Right lobe of liver (tissue), 6 donors: ENCODE measurements at regions not wholly inside any gene's neighbourhood (a gene's known extent, or its start where the extent isn't known, plus 50 kb on each side); places are given as distances from the start of the nearest gene placed in this dataset.

ENCODE experiments used
- ATAC-seq, 4 donors: fragments of 200-7000 bp; cut with Tn5 transposase; one replicate each; pipeline ENCODE4 v1.9.1; 2020; ENCODE audit warnings: mild to moderate bottlenecking in 4 of 4, moderate library complexity in 4 of 4
- DNase-seq, 3 donors: peaks; one replicate each; pipeline ENCODE4 v3.0.0-alpha.2; 2020
- H3K27ac ChIP-seq, 3 donors: fragments of 200-600 bp; one replicate each; pipeline ENCODE4 v1.8.0; 2022
- H3K27me3 ChIP-seq, 2 donors: fragments of 200-600 bp; one replicate each; pipeline ENCODE4 v1.8.0; 2022
- H3K36me3 ChIP-seq, 4 donors: fragments of 200-600 bp; sonication (generic) in 1 of 4; one replicate each; pipeline versions ENCODE4 v1.5.1 to v1.8.0; 2017 to 2022; ENCODE audit warnings: control low read depth in 1 of 4
- H3K4me1 ChIP-seq, 4 donors: fragments of 200-600 bp; sonication (generic) in 1 of 4; one replicate each; pipeline versions ENCODE4 v1.5.1 to v1.8.0; 2017 to 2022; ENCODE audit warnings: control low read depth in 1 of 4
- H3K4me3 ChIP-seq, 3 donors: fragments of 200-600 bp; one replicate each; pipeline ENCODE4 v1.8.0; 2022
- H3K9me3 ChIP-seq, 4 donors: fragments of 200-600 bp; sonication (generic) in 1 of 4; one replicate each; pipeline versions ENCODE4 v1.5.1 to v1.8.0; 2017 to 2022; ENCODE audit warnings: control low read depth in 1 of 4
- POLR2A ChIP-seq: fragments of 450-650 bp; IDR thresholded peaks from one replicate; pipeline ENCODE4 v1.6.1; 2017; ENCODE audit warnings: antibody characterized with exemption, mild to moderate bottlenecking
- WGBS: methylation state at CpG from one replicate; pipeline ENCODE4 v1.1.6; 2018; ENCODE audit warnings: low coverage, low lambda C conversion rate; ENCODE audit not compliant: insufficient coverage; ENCODE audit errors: missing lambda C conversion rate; 5-methylcytosine and 5-hydroxymethylcytosine counted together
- intact Hi-C, 2 donors: fragments of 100-400 bp; cut with DNase I; formaldehyde crosslinking; loops; one replicate each; pipeline versions ENCODE4 v1.11.2 to v1.14.1; 2022
- small RNA-seq, 2 experiments: library from RNA; depleted of rRNA; stranded (forward); fragments of <200 nt; gene quantifications; one replicate each; pipeline ENCODE3, GENCODE V24; 2016
- TF ChIP-seq, protein P1 (sequence below), 4 donors: fragments of 200-600 bp in 3 of 4; fragments of 450-650 bp in 1 of 4; IDR thresholded peaks; one replicate each; pipeline versions ENCODE4 v1.5.1 to v1.8.0; 2016 to 2022; ENCODE audit warnings: antibody characterized with exemption in 4 of 4, mild to moderate bottlenecking in 2 of 4
- donor health status: DM: no; HTN: yes; CAD: no.
- donor health status: DM: no; HTN: no; CAD: no.
- donor health status: DM: no; HTN: no; CAD: no.
- donor health status: DM: no; HTN: yes; CAD: no.
- donor health status: DM: no; HTN: yes; CAD: no.

DNA sequence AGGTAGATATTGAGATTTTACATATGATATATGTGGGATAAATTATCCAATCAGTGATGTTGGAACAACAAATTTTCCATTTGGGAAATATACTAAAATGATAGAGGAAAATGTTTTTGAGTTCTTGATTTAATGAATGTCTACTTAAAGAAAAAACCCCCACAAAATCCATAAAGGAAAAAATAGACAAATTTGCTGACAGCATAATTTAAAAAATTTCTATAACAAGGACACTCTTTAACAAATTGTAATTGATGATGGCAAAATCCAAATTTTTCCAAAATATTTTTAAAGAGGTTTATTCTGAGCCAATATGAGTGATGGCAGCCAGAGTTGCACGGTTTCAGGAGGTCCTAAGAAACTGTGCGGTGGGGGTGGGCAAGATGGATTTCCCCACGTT is 51.9 kb upstream of the RHOU start:
- Histone ChIP-seq H3K4me3 (no peak overlapping the region), H3K27me3 (no peaks in the 10 kb centered on the region), H3K36me3 (no peaks in the 10 kb centered on the region), H3K27ac (no peak overlapping the region), H3K4me1 (no peaks in the 10 kb centered on the region), H3K9me3 (no peaks in the 10 kb centered on the region)
- TF ChIP-seq POLR2A, result no peak
- TF ChIP-seq, protein P1, sequence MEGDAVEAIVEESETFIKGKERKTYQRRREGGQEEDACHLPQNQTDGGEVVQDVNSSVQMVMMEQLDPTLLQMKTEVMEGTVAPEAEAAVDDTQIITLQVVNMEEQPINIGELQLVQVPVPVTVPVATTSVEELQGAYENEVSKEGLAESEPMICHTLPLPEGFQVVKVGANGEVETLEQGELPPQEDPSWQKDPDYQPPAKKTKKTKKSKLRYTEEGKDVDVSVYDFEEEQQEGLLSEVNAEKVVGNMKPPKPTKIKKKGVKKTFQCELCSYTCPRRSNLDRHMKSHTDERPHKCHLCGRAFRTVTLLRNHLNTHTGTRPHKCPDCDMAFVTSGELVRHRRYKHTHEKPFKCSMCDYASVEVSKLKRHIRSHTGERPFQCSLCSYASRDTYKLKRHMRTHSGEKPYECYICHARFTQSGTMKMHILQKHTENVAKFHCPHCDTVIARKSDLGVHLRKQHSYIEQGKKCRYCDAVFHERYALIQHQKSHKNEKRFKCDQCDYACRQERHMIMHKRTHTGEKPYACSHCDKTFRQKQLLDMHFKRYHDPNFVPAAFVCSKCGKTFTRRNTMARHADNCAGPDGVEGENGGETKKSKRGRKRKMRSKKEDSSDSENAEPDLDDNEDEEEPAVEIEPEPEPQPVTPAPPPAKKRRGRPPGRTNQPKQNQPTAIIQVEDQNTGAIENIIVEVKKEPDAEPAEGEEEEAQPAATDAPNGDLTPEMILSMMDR (IDR thresholded peaks at IDR 0.05), result no peak
- WGBS, result 84% methylated on average over 3 of the region's 3 CpGs
- ATAC-seq (no peak), DNase-seq (no peak)
- intact Hi-C loops, result no loop called here

DNA sequence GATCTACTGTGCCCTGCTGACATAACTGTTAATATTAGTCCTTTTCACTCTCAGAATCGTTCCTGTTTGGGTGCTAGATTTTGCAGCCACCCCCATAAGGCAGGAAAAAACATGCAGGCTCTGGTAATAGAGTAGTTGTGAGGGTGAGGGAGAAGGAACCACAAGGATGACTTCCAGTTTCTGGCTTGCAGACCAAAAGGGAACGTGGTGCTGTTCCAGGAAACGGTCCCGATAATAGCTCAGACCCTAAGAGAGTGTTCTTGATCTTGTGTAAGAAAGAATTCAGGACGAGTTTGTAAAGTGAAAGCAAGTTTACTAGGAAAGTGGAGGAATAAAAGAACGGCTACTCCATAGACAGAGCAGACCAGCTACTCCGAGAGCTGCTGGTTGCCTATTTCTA is 50.7 kb upstream of the RHOU start:
- intact Hi-C loops, result no loop called here
- WGBS, result 46% methylated on average over 7 of the region's 7 CpGs
- ATAC-seq, result peak in 3 of 4 donors; percentile 19 to 37 (median 32)

DNA sequence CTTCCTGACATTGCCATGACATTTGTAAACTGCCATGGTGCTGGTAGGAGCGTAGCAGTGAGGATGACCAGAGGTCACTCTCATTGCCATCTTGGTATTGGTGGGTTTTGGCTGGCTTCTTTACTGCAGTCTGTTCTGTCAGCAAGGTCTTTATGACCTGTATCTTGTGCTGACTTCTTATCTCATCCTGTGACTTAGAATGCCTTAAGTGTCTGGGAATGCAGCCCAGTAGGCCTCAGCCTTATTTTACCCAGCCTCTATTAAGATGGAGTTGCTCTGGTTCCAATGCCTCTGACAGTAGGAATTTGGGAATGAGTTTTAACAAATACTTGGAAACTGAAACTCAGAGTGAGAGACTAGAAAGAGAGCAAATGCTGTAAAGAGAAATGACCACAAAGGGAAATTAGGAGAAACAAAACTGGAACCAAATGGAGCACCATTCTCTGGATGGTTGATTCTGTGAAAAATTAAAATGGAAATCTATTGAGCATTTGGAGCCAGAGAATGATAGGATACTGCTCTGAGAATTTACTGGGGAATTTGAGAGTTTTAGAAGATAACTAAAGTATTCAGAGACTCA is 50.1 kb upstream of the RHOU start:
- Histone ChIP-seq H3K36me3 (no peaks in the 10 kb centered on the region), H3K4me1 (no peaks in the 10 kb centered on the region), H3K27ac (no peak overlapping the region), H3K4me3 (no peak overlapping the region), H3K9me3 (no peaks in the 10 kb centered on the region), H3K27me3 (no peaks in the 10 kb centered on the region)
- ATAC-seq (no peak), DNase-seq (no peak)
- WGBS, result 83% methylated on average over 1 of the region's 1 CpG
- TF ChIP-seq, protein P1 (IDR thresholded peaks at IDR 0.05), result no peak
- no peak for TF ChIP-seq POLR2A
- intact Hi-C loops, result no loop called here

More for the DNA sequence above, 50.7 kb upstream of the RHOU start:
- H3K27ac ChIP-seq, result no peak overlapping the region
- TF ChIP-seq POLR2A, result no peak
- TF ChIP-seq, protein P1 (IDR thresholded peaks at IDR 0.05), result no peak
- no peaks in the 10 kb centered on the region for H3K36me3 ChIP-seq
- no peak for DNase-seq
- H3K4me3 ChIP-seq, result no peak overlapping the region
- no peaks in the 10 kb centered on the region for H3K27me3 ChIP-seq
- no peaks in the 10 kb centered on the region for H3K9me3 ChIP-seq
- H3K4me1 ChIP-seq, result no peaks in the 10 kb centered on the region

Small RNA genes in the stretch of these regions (small RNA-seq; reads per million reads assigned to genes)
- 0 reads per million in 2 experiments for gene RF00432
- 0 reads per million in 2 experiments for gene RNA5S10
- gene RNA5S11, result 0 reads per million in 2 experiments
- 0 reads per million in 2 experiments for gene RNA5S12
- gene RNA5S13, result 0 reads per million in 2 experiments
- 0 reads per million in 2 experiments for gene RNA5S14
- gene RNA5S15, result 0 reads per million in 2 experiments
- 0 reads per million in 2 experiments for gene RNA5S16
- 0 reads per million in 2 experiments for gene RNA5S17
- 0 reads per million in 2 experiments for gene RNA5S2
- gene RNA5S3, result 0 reads per million in 2 experiments
- 0 reads per million in 2 experiments for gene RNA5S4
- 0 reads per million in 2 experiments for gene RNA5S5
- gene RNA5S6, result 0 reads per million in 2 experiments
- gene RNA5S7, result 0 reads per million in 2 experiments
- 0 reads per million in 2 experiments for gene RNA5S8
- gene RNA5S9, result 0 reads per million in 2 experiments
- 0 reads per million in 2 experiments for gene RNA5SP18
